ENCODE measurements at regions not wholly inside any gene's neighbourhood (a gene's known extent, or its start where the extent isn't known, plus 50 kb on each side); places are given as distances from the start of the nearest gene placed in this dataset.
A peak's percentile ranks its signal among the peaks of the same experiment; 100 is the strongest.
"Not testable (repeated sequence)": the region's sequence is repeated elsewhere in the genome, so short reads cannot be mapped to it uniquely, and the experiment has no call there.

- DNase-seq: peak; percentile 49
Measured at GRCh38 chr6:56802584-56802983, 152.3 kb upstream of the BEND6 start.

GRCh38 chr6:56799989-56800388, 154.9 kb upstream of the BEND6 start:
- no peak for DNase-seq

GRCh38 chr6:56798163-56798562, 155.5 kb upstream of the DST start:
- DNase-seq: peak; percentile 69

GRCh38 chr6:56796196-56796532, 153.5 kb upstream of the DST start:
- DNase-seq: peak; percentile 63

GRCh38 chr6:56795466-56796195, 152.9 kb upstream of the DST start:
- DNase-seq: no peak

GRCh38 chr6:56794421-56794820, 151.7 kb upstream of the DST start:
- DNase-seq: no peak

- DNase-seq: no peak
Measured at GRCh38 chr6:56793938-56794337, 151.2 kb upstream of the DST start.

GRCh38 chr6:56790414-56790813, 147.7 kb upstream of the DST start:
- no peak for DNase-seq

- DNase-seq: no peak
Measured at GRCh38 chr6:56789879-56790278, 147.2 kb upstream of the DST start.

- no peak for DNase-seq
Measured at GRCh38 chr6:56789342-56789741, 146.7 kb upstream of the DST start.

GRCh38 chr6:56787209-56787608, 144.5 kb upstream of the DST start:
- peak; percentile 84 for DNase-seq

- no peak for DNase-seq
Measured at GRCh38 chr6:56786256-56786655, 143.6 kb upstream of the DST start.

GRCh38 chr6:56785536-56785935, 142.8 kb upstream of the DST start:
- DNase-seq: not testable (repeated sequence)

GRCh38 chr6:56780109-56780508, 137.4 kb upstream of the DST start:
- DNase-seq: not testable (repeated sequence)

GRCh38 chr6:56778503-56778902, 135.8 kb upstream of the DST start:
- DNase-seq: not testable (repeated sequence)

GRCh38 chr6:56775498-56776166, 132.9 kb upstream of the DST start:
- no peak for DNase-seq

GRCh38 chr6:56772737-56773184, 130.1 kb upstream of the DST start:
- peak; percentile 85 for DNase-seq

GRCh38 chr6:56771929-56772607, 129.4 kb upstream of the DST start:
- no peak for DNase-seq

- DNase-seq: peak; percentile 68
Measured at GRCh38 chr6:56771189-56771588, 128.5 kb upstream of the DST start.

GRCh38 chr6:56770011-56770520, 127.4 kb upstream of the DST start:
- DNase-seq: no peak

GRCh38 chr6:56767892-56768531, 125.3 kb upstream of the DST start:
- no peak for DNase-seq

GRCh38 chr6:56767435-56767834, 124.7 kb upstream of the DST start:
- no peak for DNase-seq

GRCh38 chr6:56766806-56767178, 124.1 kb upstream of the DST start:
- peak; percentile 71 for DNase-seq

Data from fibroblast of skin of back (primary cell).